NT2/D1 (cell line): ENCODE measurements at regions not wholly inside any gene's neighbourhood (a gene's known extent, or its start where the extent isn't known, plus 50 kb on each side); places are given as distances from the start of the nearest gene placed in this dataset.

Experiments
- SUZ12 ChIP-seq: IDR thresholded peaks from 2 replicates; pipeline ENCODE4 v1.6.1; 2011; ENCODE audit not compliant: insufficient read length, insufficient read depth; ENCODE audit errors: extremely low read depth
- YY1 ChIP-seq: IDR thresholded peaks from 2 replicates; pipeline ENCODE4 v1.6.1; 2011; ENCODE audit not compliant: insufficient read length, insufficient read depth
- ZNF274 ChIP-seq: IDR thresholded peaks from 2 replicates; pipeline ENCODE4 v1.6.1; 2011; ENCODE audit warnings: mild to moderate bottlenecking, low read depth, low read length

- TF ChIP-seq ZNF274: no peak
- no peak for TF ChIP-seq YY1
- no peak for TF ChIP-seq SUZ12
These were observed 88.8 kb downstream of the HDGFL1 start for GRCh38 chr6:22658183-22658582.
